H9 (cell line): ENCODE measurements at regions not wholly inside any gene's neighbourhood (a gene's known extent, or its start where the extent isn't known, plus 50 kb on each side); places are given as distances from the start of the nearest gene placed in this dataset.

Source experiments
- DNase-seq: peaks from one replicate; pipeline ENCODE4 v3.0.0-alpha.2; 2017
- H2AFZ ChIP-seq: one replicate; pipeline ENCODE4 v1.6.1; 2013; ENCODE audit warnings: mild to moderate bottlenecking, low read length, control low read depth, moderate library complexity
- H2AK5ac ChIP-seq: 2 replicates; pipeline ENCODE4 v1.6.1; 2013; ENCODE audit warnings: low read length, control low read depth, mixed read lengths; ENCODE audit not compliant: insufficient read length
- H2BK120ac ChIP-seq: one replicate; pipeline ENCODE4 v1.6.1; 2013; ENCODE audit warnings: low read depth, mild to moderate bottlenecking, low read length, control low read depth, inconsistent platforms; ENCODE audit not compliant: poor library complexity, severe bottlenecking
- H2BK12ac ChIP-seq: 2 replicates; pipeline ENCODE4 v1.6.1; 2013; ENCODE audit warnings: low read length, control low read depth, mixed read lengths, low read depth; ENCODE audit not compliant: insufficient read length
- H2BK15ac ChIP-seq: 2 replicates; pipeline ENCODE4 v1.6.1; 2013; ENCODE audit warnings: low read depth, low read length, control low read depth
- H2BK20ac ChIP-seq: one replicate; pipeline ENCODE4 v1.6.1; 2013; ENCODE audit warnings: low read depth, mild to moderate bottlenecking, low read length, control low read depth, inconsistent platforms; ENCODE audit not compliant: poor library complexity, severe bottlenecking
- H2BK5ac ChIP-seq: 2 replicates; pipeline ENCODE4 v1.6.1; 2013; ENCODE audit warnings: low read length, control low read depth, mixed read lengths; ENCODE audit not compliant: insufficient read length
- H3K14ac ChIP-seq: 2 replicates; pipeline ENCODE4 v1.6.1; 2013; ENCODE audit warnings: low read length, control low read depth; ENCODE audit not compliant: insufficient read depth
- H3K18ac ChIP-seq: 2 replicates; pipeline ENCODE4 v1.6.1; 2013; ENCODE audit warnings: low read depth, mild to moderate bottlenecking, mixed read lengths, low read length, control low read depth; ENCODE audit not compliant: insufficient read length
- H3K23ac ChIP-seq: 2 replicates; pipeline ENCODE4 v1.6.1; 2013; ENCODE audit warnings: low read length, control low read depth, mixed read lengths, low read depth; ENCODE audit not compliant: insufficient read length
- H3K23me2 ChIP-seq: 2 replicates; pipeline ENCODE4 v1.6.1; 2013; ENCODE audit warnings: low read depth, mild to moderate bottlenecking, mixed read lengths, low read length, control low read depth; ENCODE audit not compliant: insufficient read length, poor library complexity, severe bottlenecking
- H3K27ac ChIP-seq: 2 replicates; pipeline ENCODE4 v1.5.1; 2013; ENCODE audit warnings: low read length, control low read depth, mixed read lengths, low read depth; ENCODE audit not compliant: insufficient read length
- H3K27me3 ChIP-seq: 2 replicates; pipeline ENCODE4 v1.6.1; 2013; ENCODE audit warnings: low read length, control low read depth, inconsistent platforms; ENCODE audit not compliant: insufficient read depth
- H3K4ac ChIP-seq: 2 replicates; pipeline ENCODE4 v1.6.1; 2013; ENCODE audit warnings: low read depth, mild to moderate bottlenecking, control low read depth, inconsistent platforms, low read length, moderate library complexity
- H3K4me1 ChIP-seq: 2 replicates; pipeline ENCODE4 v1.6.1; 2013; ENCODE audit warnings: low read length, control low read depth, inconsistent platforms; ENCODE audit not compliant: insufficient read depth
- H3K4me2 ChIP-seq: 2 replicates; pipeline ENCODE4 v1.6.1; 2013; ENCODE audit warnings: low read length, control low read depth, mixed read lengths; ENCODE audit not compliant: insufficient read length, insufficient read depth
- H3K56ac ChIP-seq: 2 replicates; pipeline ENCODE4 v1.6.1; 2013; ENCODE audit warnings: low read depth, mild to moderate bottlenecking, mixed read lengths, low read length, control low read depth; ENCODE audit not compliant: insufficient read length
- H3K79me1 ChIP-seq: 2 replicates; pipeline ENCODE4 v1.6.1; 2013; ENCODE audit warnings: low read depth, mild to moderate bottlenecking, moderate library complexity, low read length, control low read depth, inconsistent platforms; ENCODE audit not compliant: insufficient read depth, poor library complexity, severe bottlenecking
- H3K79me2 ChIP-seq: 2 replicates; pipeline ENCODE4 v1.6.1; 2013; ENCODE audit warnings: low read length, control low read depth, inconsistent platforms; ENCODE audit not compliant: insufficient read depth
- H3K9ac ChIP-seq: 2 replicates; pipeline ENCODE4 v1.6.1; 2013; ENCODE audit warnings: low read length, control low read depth, mixed read lengths; ENCODE audit not compliant: insufficient read length; ENCODE audit errors: extremely low read depth
- H3K9me3 ChIP-seq: one replicate; pipeline ENCODE4 v1.6.1; 2013; ENCODE audit warnings: low read depth, low read length, inconsistent platforms; ENCODE audit not compliant: control insufficient read depth
- H3T11ph ChIP-seq: one replicate; pipeline ENCODE4 v1.6.1; 2013; ENCODE audit warnings: mild to moderate bottlenecking, low read length, control low read depth, inconsistent platforms
- H4K20me1 ChIP-seq: one replicate; pipeline ENCODE4 v1.6.1; 2013; ENCODE audit not compliant: control insufficient read depth, insufficient read length, insufficient read depth
- H4K5ac ChIP-seq: 2 replicates; pipeline ENCODE4 v1.6.1; 2013; ENCODE audit warnings: low read depth, mild to moderate bottlenecking, mixed read lengths, low read length, control low read depth; ENCODE audit not compliant: insufficient read length
- H4K8ac ChIP-seq: replicated peaks from 2 replicates; pipeline ENCODE4 v1.6.1; 2013; ENCODE audit warnings: low read length, control low read depth, mixed read lengths, low read depth; ENCODE audit not compliant: insufficient read length
- H4K91ac ChIP-seq: 2 replicates; pipeline ENCODE4 v1.6.1; 2013; ENCODE audit warnings: low read depth, mild to moderate bottlenecking, moderate library complexity, mixed read lengths, low read length, control low read depth; ENCODE audit not compliant: insufficient read length
- H3K27ac Mint-ChIP-seq, 3 experiments: 2 replicates in 2 of 3; 3 replicates in 1 of 3; pipeline ENCODE4 v1.8.0; 2020 to 2021; ENCODE audit warnings: mixed read lengths in 3 of 3, mild to moderate bottlenecking in 1 of 3, moderate library complexity in 1 of 3
- H3K27me3 Mint-ChIP-seq: 2 replicates; pipeline ENCODE4 v1.8.0; 2021; ENCODE audit warnings: low read depth, mild to moderate bottlenecking, moderate library complexity, mixed read lengths
- H3K36me3 Mint-ChIP-seq, 3 experiments: 2 replicates in 2 of 3; 3 replicates in 1 of 3; pipeline ENCODE4 v1.8.0; 2020 to 2021; ENCODE audit warnings: low read depth in 3 of 3, mixed read lengths in 3 of 3; ENCODE audit not compliant: insufficient read depth in 1 of 3
- H3K4me1 Mint-ChIP-seq, 2 experiments: 2 replicates each; pipeline ENCODE4 v1.8.0; 2020; ENCODE audit warnings: mixed read lengths in 2 of 2
- H3K4me3 Mint-ChIP-seq, 2 experiments: 2 replicates in 1 of 2; 3 replicates in 1 of 2; pipeline ENCODE4 v1.8.0; 2020 to 2021; ENCODE audit warnings: mild to moderate bottlenecking in 2 of 2, mixed read lengths in 2 of 2, moderate library complexity in 1 of 2
- H3K9me3 Mint-ChIP-seq, 2 experiments: 2 replicates in 1 of 2; 3 replicates in 1 of 2; pipeline ENCODE4 v1.8.0; 2020; ENCODE audit warnings: mild to moderate bottlenecking in 2 of 2, mixed read lengths in 2 of 2, moderate library complexity in 1 of 2
- CTCF ChIP-seq: fragments of 200-600 bp; sonication (generic); conservative IDR thresholded peaks from 3 replicates; pipeline ENCODE4 v1.8.0; 2021; ENCODE audit warnings: antibody characterized with exemption, mild to moderate bottlenecking
- WGBS: extraction: QIAGEN DNeasy Blood & Tissue Kit; methylation state at CpG from one replicate; pipeline ENCODE4 v1.1.7; 2013; ENCODE audit warnings: missing lambda C conversion rate, low lambda C conversion rate, mixed read lengths; ENCODE audit not compliant: insufficient read length; ENCODE audit errors: extremely low coverage; 5-methylcytosine and 5-hydroxymethylcytosine counted together

GRCh38 chr17:69651921-69652320, 237.4 kb downstream of the MAP2K6 start:
- no peak overlapping the region for H3K14ac ChIP-seq

More at GRCh38 chr17:69651921-69652320, 237.4 kb downstream of the MAP2K6 start:
- Histone ChIP-seq H3K9me3 (no peaks in the 10 kb centered on the region), H3K79me1 (no peaks in the 10 kb centered on the region), H3K23me2 (no peaks in the 10 kb centered on the region), H2AK5ac (no peak overlapping the region), H4K5ac (no peak overlapping the region), H2BK5ac (no peak overlapping the region), H3K18ac (no peak overlapping the region), H2BK20ac (no peak overlapping the region), H3T11ph (no peak overlapping the region), H3K79me2 (no peaks in the 10 kb centered on the region), H4K91ac (no peak overlapping the region), H2BK15ac (no peak overlapping the region), H3K23ac (no peak overlapping the region), H3K4me2 (no peak overlapping the region), H4K20me1 (no peaks in the 10 kb centered on the region), H3K56ac (no peak overlapping the region), H3K9ac (no peak overlapping the region), H3K4me1 (no peaks in the 10 kb centered on the region), H3K27me3 (no peaks in the 10 kb centered on the region), H3K27ac (no peak overlapping the region), H2BK120ac (no peak overlapping the region), H2BK12ac (no peak overlapping the region), H4K8ac (no peak overlapping the region), H3K4ac (no peak overlapping the region), H2AFZ (no peak overlapping the region)
- Mint-ChIP-seq H3K27ac (no peak overlapping the region), H3K4me3 (no peak overlapping the region), H3K4me1 (peaks cover 0 to 3% of the 10 kb centered on the region in 2 experiments; a peak in 2 of 4 replicates), H3K36me3 (peaks cover 0 to 4% (median 0%) of the 10 kb centered on the region in 3 experiments; a peak in 1 of 7 replicates), H3K9me3 (peaks cover 6 to 10% of the 10 kb centered on the region in 2 experiments), H3K27me3 (no peaks in the 10 kb centered on the region)
- no peak for DNase-seq
- no CpG with 5 or more reads among the region's 2 CpGs for WGBS
- TF ChIP-seq CTCF = no peak
